ENCODE measurements at regions not wholly inside any gene's neighbourhood (a gene's known extent, or its start where the extent isn't known, plus 50 kb on each side); places are given as distances from the start of the nearest gene placed in this dataset.

DNA sequence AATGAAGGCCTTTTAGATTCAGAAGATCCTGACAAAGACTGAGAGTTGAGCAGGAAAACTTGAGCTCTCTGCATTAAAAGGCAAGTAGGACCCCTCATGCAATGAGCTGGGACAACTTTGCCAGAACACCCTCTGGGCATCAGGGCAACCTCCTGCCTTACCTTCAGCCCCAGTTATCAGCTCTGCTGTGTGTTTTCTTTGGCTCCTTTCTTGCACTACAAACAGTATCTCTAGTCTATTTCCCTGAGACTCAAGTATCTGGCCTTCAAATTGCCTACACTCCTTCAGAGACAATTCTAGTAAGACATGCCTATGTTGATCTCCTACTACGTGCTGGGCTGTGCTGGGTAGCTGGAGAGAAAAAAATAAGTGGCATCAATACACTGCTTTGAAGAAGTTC is 192.2 kb downstream of the MID1IP1 start:
- TF ChIP-seq, protein P1, sequence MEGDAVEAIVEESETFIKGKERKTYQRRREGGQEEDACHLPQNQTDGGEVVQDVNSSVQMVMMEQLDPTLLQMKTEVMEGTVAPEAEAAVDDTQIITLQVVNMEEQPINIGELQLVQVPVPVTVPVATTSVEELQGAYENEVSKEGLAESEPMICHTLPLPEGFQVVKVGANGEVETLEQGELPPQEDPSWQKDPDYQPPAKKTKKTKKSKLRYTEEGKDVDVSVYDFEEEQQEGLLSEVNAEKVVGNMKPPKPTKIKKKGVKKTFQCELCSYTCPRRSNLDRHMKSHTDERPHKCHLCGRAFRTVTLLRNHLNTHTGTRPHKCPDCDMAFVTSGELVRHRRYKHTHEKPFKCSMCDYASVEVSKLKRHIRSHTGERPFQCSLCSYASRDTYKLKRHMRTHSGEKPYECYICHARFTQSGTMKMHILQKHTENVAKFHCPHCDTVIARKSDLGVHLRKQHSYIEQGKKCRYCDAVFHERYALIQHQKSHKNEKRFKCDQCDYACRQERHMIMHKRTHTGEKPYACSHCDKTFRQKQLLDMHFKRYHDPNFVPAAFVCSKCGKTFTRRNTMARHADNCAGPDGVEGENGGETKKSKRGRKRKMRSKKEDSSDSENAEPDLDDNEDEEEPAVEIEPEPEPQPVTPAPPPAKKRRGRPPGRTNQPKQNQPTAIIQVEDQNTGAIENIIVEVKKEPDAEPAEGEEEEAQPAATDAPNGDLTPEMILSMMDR (IDR thresholded peaks at IDR 0.05) = no peak
- TF ChIP-seq POLR2A (IDR thresholded peaks at IDR 0.05) = no peak
